Colonic mucosa (tissue), 4 donors: ENCODE measurements at regions not wholly inside any gene's neighbourhood (a gene's known extent, or its start where the extent isn't known, plus 50 kb on each side); places are given as distances from the start of the nearest gene placed in this dataset.
"Not testable (repeated sequence)": the region's sequence is repeated elsewhere in the genome, so short reads cannot be mapped to it uniquely, and the experiment has no call there.

Experiments
- DNase-seq: peaks from one replicate; pipeline ENCODE4 v3.0.0-alpha.2; 2020
- H3K27ac ChIP-seq: fragments of 200-600 bp; one replicate; pipeline ENCODE4 v1.8.0; 2021
- H3K27me3 ChIP-seq: fragments of 200-600 bp; one replicate; pipeline ENCODE4 v1.8.0; 2021
- H3K36me3 ChIP-seq: fragments of 200-600 bp; one replicate; pipeline ENCODE4 v1.8.0; 2021
- H3K4me1 ChIP-seq: fragments of 200-600 bp; one replicate; pipeline ENCODE4 v1.8.0; 2021; ENCODE audit warnings: mild to moderate bottlenecking
- H3K4me3 ChIP-seq: fragments of 200-600 bp; one replicate; pipeline ENCODE4 v1.8.0; 2021
- H3K9ac ChIP-seq, 2 donors: one replicate each; pipeline ENCODE4 v1.7.0; 2013; ENCODE audit warnings: control low read depth in 2 of 2, low read depth in 2 of 2, low read length in 2 of 2
- H3K9me3 ChIP-seq: fragments of 200-600 bp; one replicate; pipeline ENCODE4 v1.8.0; 2021
- CTCF ChIP-seq: fragments of 200-600 bp; IDR thresholded peaks from one replicate; pipeline ENCODE4 v1.8.0; 2022; ENCODE audit warnings: antibody characterized with exemption, mild to moderate bottlenecking
- intact Hi-C: fragments of 100-400 bp; cut with DNase I; formaldehyde crosslinking; loops from one replicate; pipeline ENCODE4 v1.14.1; 2022
- donor health status: healthy.
- donor health status: DM: no; HTN: no; CAD: no.
- donor health status: DM: no; HTN: no; CAD: no.

- H3K9ac ChIP-seq: no peak overlapping the region
- H3K36me3 ChIP-seq: no peaks in the 10 kb centered on the region
- no peak for TF ChIP-seq CTCF
- DNase-seq: no peak
- H3K4me3 ChIP-seq: no peak overlapping the region
- no peak overlapping the region for H3K27ac ChIP-seq
- no peaks in the 10 kb centered on the region for H3K4me1 ChIP-seq
- intact Hi-C loops: no loop called here
- H3K9me3 ChIP-seq: no peaks in the 10 kb centered on the region
- H3K27me3 ChIP-seq: no peaks in the 10 kb centered on the region
These were observed 1394.4 kb downstream of the KHDRBS2 start for GRCh38 chr6:60891606-60892005.

- H3K36me3 ChIP-seq, H3K9me3 ChIP-seq, H3K27ac ChIP-seq, H3K4me3 ChIP-seq, DNase-seq, intact Hi-C loops, H3K4me1 ChIP-seq, H3K27me3 ChIP-seq, H3K9ac ChIP-seq: not testable (repeated sequence)
These were observed 1408.6 kb downstream of the KHDRBS2 start for GRCh38 chr6:60877396-60877795.

GRCh38 chr6:60870779-60871178, 1415.2 kb downstream of the KHDRBS2 start:
- H3K4me3 ChIP-seq, H3K4me1 ChIP-seq, H3K27ac ChIP-seq, DNase-seq, H3K36me3 ChIP-seq, H3K27me3 ChIP-seq, H3K9ac ChIP-seq, intact Hi-C loops, H3K9me3 ChIP-seq: not testable (repeated sequence)

GRCh38 chr6:60867548-60867947, 1418.5 kb downstream of the KHDRBS2 start:
- Histone ChIP-seq H3K9me3 (no peaks in the 10 kb centered on the region), H3K4me3 (no peak overlapping the region), H3K27ac (no peak overlapping the region), H3K4me1 (no peaks in the 10 kb centered on the region), H3K9ac (no peak overlapping the region), H3K36me3 (no peaks in the 10 kb centered on the region), H3K27me3 (no peaks in the 10 kb centered on the region)
- DNase-seq: no peak
- intact Hi-C loops: no loop called here
- no peak for TF ChIP-seq CTCF

GRCh38 chr6:60843175-60843982, 1442.6 kb downstream of the KHDRBS2 start:
- not testable (repeated sequence) for H3K4me1 ChIP-seq

GRCh38 chr6:60830726-60831125, 1455.3 kb downstream of the KHDRBS2 start:
- H3K4me3 ChIP-seq, DNase-seq, H3K27ac ChIP-seq, H3K27me3 ChIP-seq, intact Hi-C loops, H3K9me3 ChIP-seq, H3K4me1 ChIP-seq, H3K9ac ChIP-seq, H3K36me3 ChIP-seq: not testable (repeated sequence)

More at GRCh38 chr6:60843175-60843982, 1442.6 kb downstream of the KHDRBS2 start:
- H3K4me3 ChIP-seq, H3K9me3 ChIP-seq, H3K27ac ChIP-seq, H3K9ac ChIP-seq, H3K36me3 ChIP-seq, intact Hi-C loops, H3K27me3 ChIP-seq: not testable (repeated sequence)
- DNase-seq: peak; percentile 30
- peak; percentile 35 for TF ChIP-seq CTCF

GRCh38 chr6:60822597-60822996, 1463.4 kb downstream of the KHDRBS2 start:
- H3K27me3 ChIP-seq, H3K36me3 ChIP-seq, H3K4me1 ChIP-seq, H3K9me3 ChIP-seq, intact Hi-C loops, H3K27ac ChIP-seq, H3K4me3 ChIP-seq, DNase-seq, H3K9ac ChIP-seq: not testable (repeated sequence)

GRCh38 chr6:60818072-60818471, 1468.0 kb downstream of the KHDRBS2 start:
- H3K36me3 ChIP-seq, H3K9me3 ChIP-seq, intact Hi-C loops, H3K4me1 ChIP-seq, H3K27me3 ChIP-seq, H3K27ac ChIP-seq, H3K9ac ChIP-seq, H3K4me3 ChIP-seq, DNase-seq: not testable (repeated sequence)

- H3K9me3 ChIP-seq, H3K27me3 ChIP-seq, DNase-seq, H3K36me3 ChIP-seq, intact Hi-C loops, H3K4me3 ChIP-seq, H3K4me1 ChIP-seq, H3K27ac ChIP-seq, H3K9ac ChIP-seq: not testable (repeated sequence)
These were observed 1471.2 kb downstream of the KHDRBS2 start for GRCh38 chr6:60814784-60815183.

- H3K9me3 ChIP-seq, DNase-seq, intact Hi-C loops, H3K27ac ChIP-seq, H3K36me3 ChIP-seq, H3K9ac ChIP-seq, H3K27me3 ChIP-seq, H3K4me3 ChIP-seq, H3K4me1 ChIP-seq: not testable (repeated sequence)
These were observed 1472.0 kb downstream of the KHDRBS2 start for GRCh38 chr6:60813897-60814596.
